Upper lobe of left lung (tissue), 4 donors: ENCODE measurements at regions not wholly inside any gene's neighbourhood (a gene's known extent, or its start where the extent isn't known, plus 50 kb on each side); places are given as distances from the start of the nearest gene placed in this dataset.

Experiments
- POLR2A ChIP-seq, 4 donors: fragments of 450-650 bp; IDR thresholded peaks; one replicate each; pipeline ENCODE4 v1.5.1; 2016 to 2017; ENCODE audit warnings: antibody characterized with exemption in 4 of 4, mild to moderate bottlenecking in 2 of 4
- TF ChIP-seq, protein P1 (sequence below), 6 experiments: fragments of 450-650 bp in 4 of 6; fragments of 200-600 bp in 2 of 6; sonication (generic) in 2 of 6; IDR thresholded peaks; one replicate each; pipeline ENCODE4 v1.5.1; 2016 to 2019; ENCODE audit warnings: antibody characterized with exemption in 6 of 6

- no peak for TF ChIP-seq POLR2A (IDR thresholded peaks at IDR 0.05)
- TF ChIP-seq, protein P1, sequence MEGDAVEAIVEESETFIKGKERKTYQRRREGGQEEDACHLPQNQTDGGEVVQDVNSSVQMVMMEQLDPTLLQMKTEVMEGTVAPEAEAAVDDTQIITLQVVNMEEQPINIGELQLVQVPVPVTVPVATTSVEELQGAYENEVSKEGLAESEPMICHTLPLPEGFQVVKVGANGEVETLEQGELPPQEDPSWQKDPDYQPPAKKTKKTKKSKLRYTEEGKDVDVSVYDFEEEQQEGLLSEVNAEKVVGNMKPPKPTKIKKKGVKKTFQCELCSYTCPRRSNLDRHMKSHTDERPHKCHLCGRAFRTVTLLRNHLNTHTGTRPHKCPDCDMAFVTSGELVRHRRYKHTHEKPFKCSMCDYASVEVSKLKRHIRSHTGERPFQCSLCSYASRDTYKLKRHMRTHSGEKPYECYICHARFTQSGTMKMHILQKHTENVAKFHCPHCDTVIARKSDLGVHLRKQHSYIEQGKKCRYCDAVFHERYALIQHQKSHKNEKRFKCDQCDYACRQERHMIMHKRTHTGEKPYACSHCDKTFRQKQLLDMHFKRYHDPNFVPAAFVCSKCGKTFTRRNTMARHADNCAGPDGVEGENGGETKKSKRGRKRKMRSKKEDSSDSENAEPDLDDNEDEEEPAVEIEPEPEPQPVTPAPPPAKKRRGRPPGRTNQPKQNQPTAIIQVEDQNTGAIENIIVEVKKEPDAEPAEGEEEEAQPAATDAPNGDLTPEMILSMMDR (IDR thresholded peaks at IDR 0.05): no peak
Measured at GRCh38 chr10:63833411-63834060, 312.3 kb downstream of the REEP3 start.
